H9 (cell line): ENCODE measurements at regions not wholly inside any gene's neighbourhood (a gene's known extent, or its start where the extent isn't known, plus 50 kb on each side); places are given as distances from the start of the nearest gene placed in this dataset.

Experiments used
- DNase-seq: peaks from one replicate; pipeline ENCODE4 v3.0.0-alpha.2; 2017
- H2AFZ ChIP-seq: one replicate; pipeline ENCODE4 v1.6.1; 2013; ENCODE audit warnings: mild to moderate bottlenecking, low read length, control low read depth, moderate library complexity
- H2AK5ac ChIP-seq: 2 replicates; pipeline ENCODE4 v1.6.1; 2013; ENCODE audit warnings: low read length, control low read depth, mixed read lengths; ENCODE audit not compliant: insufficient read length
- H2BK120ac ChIP-seq: one replicate; pipeline ENCODE4 v1.6.1; 2013; ENCODE audit warnings: low read depth, mild to moderate bottlenecking, low read length, control low read depth, inconsistent platforms; ENCODE audit not compliant: poor library complexity, severe bottlenecking
- H2BK12ac ChIP-seq: 2 replicates; pipeline ENCODE4 v1.6.1; 2013; ENCODE audit warnings: low read length, control low read depth, mixed read lengths, low read depth; ENCODE audit not compliant: insufficient read length
- H2BK15ac ChIP-seq: 2 replicates; pipeline ENCODE4 v1.6.1; 2013; ENCODE audit warnings: low read depth, low read length, control low read depth
- H2BK20ac ChIP-seq: one replicate; pipeline ENCODE4 v1.6.1; 2013; ENCODE audit warnings: low read depth, mild to moderate bottlenecking, low read length, control low read depth, inconsistent platforms; ENCODE audit not compliant: poor library complexity, severe bottlenecking
- H2BK5ac ChIP-seq: 2 replicates; pipeline ENCODE4 v1.6.1; 2013; ENCODE audit warnings: low read length, control low read depth, mixed read lengths; ENCODE audit not compliant: insufficient read length
- H3K14ac ChIP-seq: 2 replicates; pipeline ENCODE4 v1.6.1; 2013; ENCODE audit warnings: low read length, control low read depth; ENCODE audit not compliant: insufficient read depth
- H3K18ac ChIP-seq: 2 replicates; pipeline ENCODE4 v1.6.1; 2013; ENCODE audit warnings: low read depth, mild to moderate bottlenecking, mixed read lengths, low read length, control low read depth; ENCODE audit not compliant: insufficient read length
- H3K23ac ChIP-seq: 2 replicates; pipeline ENCODE4 v1.6.1; 2013; ENCODE audit warnings: low read length, control low read depth, mixed read lengths, low read depth; ENCODE audit not compliant: insufficient read length
- H3K23me2 ChIP-seq: 2 replicates; pipeline ENCODE4 v1.6.1; 2013; ENCODE audit warnings: low read depth, mild to moderate bottlenecking, mixed read lengths, low read length, control low read depth; ENCODE audit not compliant: insufficient read length, poor library complexity, severe bottlenecking
- H3K27ac ChIP-seq: 2 replicates; pipeline ENCODE4 v1.5.1; 2013; ENCODE audit warnings: low read length, control low read depth, mixed read lengths, low read depth; ENCODE audit not compliant: insufficient read length
- H3K27me3 ChIP-seq: 2 replicates; pipeline ENCODE4 v1.6.1; 2013; ENCODE audit warnings: low read length, control low read depth, inconsistent platforms; ENCODE audit not compliant: insufficient read depth
- H3K4ac ChIP-seq: 2 replicates; pipeline ENCODE4 v1.6.1; 2013; ENCODE audit warnings: low read depth, mild to moderate bottlenecking, control low read depth, inconsistent platforms, low read length, moderate library complexity
- H3K4me1 ChIP-seq: 2 replicates; pipeline ENCODE4 v1.6.1; 2013; ENCODE audit warnings: low read length, control low read depth, inconsistent platforms; ENCODE audit not compliant: insufficient read depth
- H3K4me2 ChIP-seq: 2 replicates; pipeline ENCODE4 v1.6.1; 2013; ENCODE audit warnings: low read length, control low read depth, mixed read lengths; ENCODE audit not compliant: insufficient read length, insufficient read depth
- H3K56ac ChIP-seq: 2 replicates; pipeline ENCODE4 v1.6.1; 2013; ENCODE audit warnings: low read depth, mild to moderate bottlenecking, mixed read lengths, low read length, control low read depth; ENCODE audit not compliant: insufficient read length
- H3K79me1 ChIP-seq: 2 replicates; pipeline ENCODE4 v1.6.1; 2013; ENCODE audit warnings: low read depth, mild to moderate bottlenecking, moderate library complexity, low read length, control low read depth, inconsistent platforms; ENCODE audit not compliant: insufficient read depth, poor library complexity, severe bottlenecking
- H3K79me2 ChIP-seq: 2 replicates; pipeline ENCODE4 v1.6.1; 2013; ENCODE audit warnings: low read length, control low read depth, inconsistent platforms; ENCODE audit not compliant: insufficient read depth
- H3K9ac ChIP-seq: 2 replicates; pipeline ENCODE4 v1.6.1; 2013; ENCODE audit warnings: low read length, control low read depth, mixed read lengths; ENCODE audit not compliant: insufficient read length; ENCODE audit errors: extremely low read depth
- H3K9me3 ChIP-seq: one replicate; pipeline ENCODE4 v1.6.1; 2013; ENCODE audit warnings: low read depth, low read length, inconsistent platforms; ENCODE audit not compliant: control insufficient read depth
- H3T11ph ChIP-seq: one replicate; pipeline ENCODE4 v1.6.1; 2013; ENCODE audit warnings: mild to moderate bottlenecking, low read length, control low read depth, inconsistent platforms
- H4K20me1 ChIP-seq: one replicate; pipeline ENCODE4 v1.6.1; 2013; ENCODE audit not compliant: control insufficient read depth, insufficient read length, insufficient read depth
- H4K5ac ChIP-seq: 2 replicates; pipeline ENCODE4 v1.6.1; 2013; ENCODE audit warnings: low read depth, mild to moderate bottlenecking, mixed read lengths, low read length, control low read depth; ENCODE audit not compliant: insufficient read length
- H4K8ac ChIP-seq: replicated peaks from 2 replicates; pipeline ENCODE4 v1.6.1; 2013; ENCODE audit warnings: low read length, control low read depth, mixed read lengths, low read depth; ENCODE audit not compliant: insufficient read length
- H4K91ac ChIP-seq: 2 replicates; pipeline ENCODE4 v1.6.1; 2013; ENCODE audit warnings: low read depth, mild to moderate bottlenecking, moderate library complexity, mixed read lengths, low read length, control low read depth; ENCODE audit not compliant: insufficient read length
- H3K27ac Mint-ChIP-seq, 3 experiments: 2 replicates in 2 of 3; 3 replicates in 1 of 3; pipeline ENCODE4 v1.8.0; 2020 to 2021; ENCODE audit warnings: mixed read lengths in 3 of 3, mild to moderate bottlenecking in 1 of 3, moderate library complexity in 1 of 3
- H3K27me3 Mint-ChIP-seq: 2 replicates; pipeline ENCODE4 v1.8.0; 2021; ENCODE audit warnings: low read depth, mild to moderate bottlenecking, moderate library complexity, mixed read lengths
- H3K36me3 Mint-ChIP-seq, 3 experiments: 2 replicates in 2 of 3; 3 replicates in 1 of 3; pipeline ENCODE4 v1.8.0; 2020 to 2021; ENCODE audit warnings: low read depth in 3 of 3, mixed read lengths in 3 of 3; ENCODE audit not compliant: insufficient read depth in 1 of 3
- H3K4me1 Mint-ChIP-seq, 2 experiments: 2 replicates each; pipeline ENCODE4 v1.8.0; 2020; ENCODE audit warnings: mixed read lengths in 2 of 2
- H3K4me3 Mint-ChIP-seq, 2 experiments: 2 replicates in 1 of 2; 3 replicates in 1 of 2; pipeline ENCODE4 v1.8.0; 2020 to 2021; ENCODE audit warnings: mild to moderate bottlenecking in 2 of 2, mixed read lengths in 2 of 2, moderate library complexity in 1 of 2
- H3K9me3 Mint-ChIP-seq, 2 experiments: 2 replicates in 1 of 2; 3 replicates in 1 of 2; pipeline ENCODE4 v1.8.0; 2020; ENCODE audit warnings: mild to moderate bottlenecking in 2 of 2, mixed read lengths in 2 of 2, moderate library complexity in 1 of 2
- CTCF ChIP-seq: fragments of 200-600 bp; sonication (generic); conservative IDR thresholded peaks from 3 replicates; pipeline ENCODE4 v1.8.0; 2021; ENCODE audit warnings: antibody characterized with exemption, mild to moderate bottlenecking
- WGBS: extraction: QIAGEN DNeasy Blood & Tissue Kit; methylation state at CpG from one replicate; pipeline ENCODE4 v1.1.7; 2013; ENCODE audit warnings: missing lambda C conversion rate, low lambda C conversion rate, mixed read lengths; ENCODE audit not compliant: insufficient read length; ENCODE audit errors: extremely low coverage; 5-methylcytosine and 5-hydroxymethylcytosine counted together

GRCh38 chr10:83075016-83075814 is 1064.1 kb upstream of the GHITM start:
- no peak overlapping the region for H3K14ac ChIP-seq
- Mint-ChIP-seq H3K4me1 (peaks cover 26 to 29% of the 10 kb centered on the region in 2 experiments), H3K36me3 (peaks cover 10 to 31% (median 13%) of the 10 kb centered on the region in 3 experiments; a peak in 6 of 7 replicates), H3K9me3 (peaks cover 7 to 14% of the 10 kb centered on the region in 2 experiments), H3K27me3 (no peaks in the 10 kb centered on the region), H3K27ac (no peak overlapping the region), H3K4me3 (no peak overlapping the region)
- no peak overlapping the region for H3K56ac ChIP-seq
- no peak overlapping the region for H4K91ac ChIP-seq
- H2BK5ac ChIP-seq, result no peak overlapping the region
- no peak overlapping the region for H2AK5ac ChIP-seq
- DNase-seq, result no peak
- no peak overlapping the region for H4K5ac ChIP-seq
- no peak overlapping the region for H3K9ac ChIP-seq
- no peak overlapping the region for H3K18ac ChIP-seq
- H3K4ac ChIP-seq, result no peak overlapping the region
- no peak overlapping the region for H4K8ac ChIP-seq
- no peak overlapping the region for H3K4me2 ChIP-seq
- no peak overlapping the region for H2BK12ac ChIP-seq
- H2AFZ ChIP-seq, result no peak overlapping the region
- no peaks in the 10 kb centered on the region for H3K27me3 ChIP-seq
- no peak overlapping the region for H3K27ac ChIP-seq
- H2BK120ac ChIP-seq, result no peak overlapping the region
- peaks cover 4% of the 10 kb centered on the region; the same call in 1 of the 2 replicates for H3K4me1 ChIP-seq
- WGBS, result no CpG with 5 or more reads among the region's 4 CpGs
- TF ChIP-seq CTCF, result no peak
- no peaks in the 10 kb centered on the region for H3K79me1 ChIP-seq
- H3K23me2 ChIP-seq, result no peaks in the 10 kb centered on the region
- H4K20me1 ChIP-seq, result no peaks in the 10 kb centered on the region
- no peak overlapping the region for H3T11ph ChIP-seq
- no peaks in the 10 kb centered on the region for H3K9me3 ChIP-seq
- H3K23ac ChIP-seq, result no peak overlapping the region
- no peak overlapping the region for H2BK20ac ChIP-seq
- H3K79me2 ChIP-seq, result no peaks in the 10 kb centered on the region
- H2BK15ac ChIP-seq, result no peak overlapping the region
